Activated CD4-positive, alpha-beta T cell treated with anti-CD3 and anti-CD28 coated beads, Interleukin-2, amount 10 ng/mL, durations not matched to agents 24 days and 14 days (primary cell): ENCODE measurements at regions not wholly inside any gene's neighbourhood (a gene's known extent, or its start where the extent isn't known, plus 50 kb on each side); places are given as distances from the start of the nearest gene placed in this dataset.
A peak's percentile ranks its signal among the peaks of the same experiment; 100 is the strongest.
"Not testable (repeated sequence)": the region's sequence is repeated elsewhere in the genome, so short reads cannot be mapped to it uniquely, and the experiment has no call there.

Experiments used
- DNase-seq: peaks from one replicate; pipeline ENCODE4 v3.0.0; 2022
- H3K27ac Mint-ChIP-seq: one replicate; pipeline ENCODE4 v1.8.0; 2022; ENCODE audit warnings: mild to moderate bottlenecking, mixed read lengths
- H3K27me3 Mint-ChIP-seq: one replicate; pipeline ENCODE4 v1.8.0; 2022; ENCODE audit warnings: mixed read lengths
- H3K36me3 Mint-ChIP-seq: one replicate; pipeline ENCODE4 v1.8.0; 2022; ENCODE audit warnings: low read depth, mild to moderate bottlenecking, mixed read lengths
- H3K4me1 Mint-ChIP-seq: one replicate; pipeline ENCODE4 v1.8.0; 2021; ENCODE audit warnings: mixed read lengths
- H3K4me3 Mint-ChIP-seq: one replicate; pipeline ENCODE4 v1.8.0; 2022; ENCODE audit warnings: mild to moderate bottlenecking, moderate library complexity, mixed read lengths
- H3K9me3 Mint-ChIP-seq: one replicate; pipeline ENCODE4 v1.8.0; 2021; ENCODE audit warnings: mixed read lengths
- intact Hi-C: fragments of 100-400 bp; cut with micrococcal nuclease; formaldehyde crosslinking; loops from one replicate; pipeline ENCODE4 v1.15.1; 2023

DNA sequence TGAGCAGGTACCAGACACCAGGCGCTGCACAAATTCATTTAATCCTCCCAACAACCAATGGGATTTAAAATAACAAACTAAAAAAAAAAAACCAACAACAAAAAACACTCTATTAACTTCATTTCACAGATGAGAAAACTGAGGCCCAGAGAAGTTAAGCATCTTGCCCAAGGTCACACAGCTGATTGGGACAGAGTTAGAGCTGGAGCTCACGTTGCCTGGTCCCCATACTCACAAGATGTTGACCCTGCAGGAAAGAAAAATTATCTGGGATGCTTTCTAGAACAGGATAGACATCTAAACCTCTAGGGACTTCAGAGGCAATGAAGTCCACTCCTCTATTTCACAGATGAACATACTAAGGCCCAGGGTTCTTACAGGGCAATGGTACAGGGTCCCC is 175.3 kb downstream of the PSMG1 start:
- Mint-ChIP-seq H3K36me3 (no peaks in the 10 kb centered on the region), H3K9me3 (peaks cover 4% of the 10 kb centered on the region), H3K4me3 (no peak overlapping the region), H3K4me1 (peaks cover 23% of the 10 kb centered on the region), H3K27me3 (no peaks in the 10 kb centered on the region), H3K27ac (no peak overlapping the region)
- intact Hi-C loops: no loop called here
- DNase-seq: no peak

- intact Hi-C loops: no loop called here
- DNase-seq: no peak
- H3K4me1 Mint-ChIP-seq: peaks cover 23% of the 10 kb centered on the region
- H3K4me3 Mint-ChIP-seq: no peak overlapping the region
- peaks cover 4% of the 10 kb centered on the region for H3K9me3 Mint-ChIP-seq
- H3K27ac Mint-ChIP-seq: no peak overlapping the region
- no peaks in the 10 kb centered on the region for H3K36me3 Mint-ChIP-seq
- H3K27me3 Mint-ChIP-seq: no peaks in the 10 kb centered on the region
These were observed 175.7 kb downstream of the PSMG1 start for GRCh38 chr21:39007532-39007931.

GRCh38 chr21:39006571-39007311 is 176.5 kb downstream of the PSMG1 start:
- intact Hi-C loops: no loop called here
- Mint-ChIP-seq H3K4me1 (peaks cover 26% of the 10 kb centered on the region), H3K27ac (no peak overlapping the region), H3K4me3 (no peak overlapping the region), H3K9me3 (peaks cover 4% of the 10 kb centered on the region), H3K36me3 (no peaks in the 10 kb centered on the region), H3K27me3 (no peaks in the 10 kb centered on the region)
- DNase-seq: no peak

- no peaks in the 10 kb centered on the region for H3K36me3 Mint-ChIP-seq
- intact Hi-C loops: no loop called here
- peak overlapping the region; percentile 45 for H3K27ac Mint-ChIP-seq
- H3K4me3 Mint-ChIP-seq: no peak overlapping the region
- no peak for DNase-seq
- peaks cover 36% of the 10 kb centered on the region for H3K4me1 Mint-ChIP-seq
- no peaks in the 10 kb centered on the region for H3K27me3 Mint-ChIP-seq
- peaks cover 4% of the 10 kb centered on the region for H3K9me3 Mint-ChIP-seq
These were observed 177.8 kb downstream of the PSMG1 start for GRCh38 chr21:39005502-39005787.

DNA sequence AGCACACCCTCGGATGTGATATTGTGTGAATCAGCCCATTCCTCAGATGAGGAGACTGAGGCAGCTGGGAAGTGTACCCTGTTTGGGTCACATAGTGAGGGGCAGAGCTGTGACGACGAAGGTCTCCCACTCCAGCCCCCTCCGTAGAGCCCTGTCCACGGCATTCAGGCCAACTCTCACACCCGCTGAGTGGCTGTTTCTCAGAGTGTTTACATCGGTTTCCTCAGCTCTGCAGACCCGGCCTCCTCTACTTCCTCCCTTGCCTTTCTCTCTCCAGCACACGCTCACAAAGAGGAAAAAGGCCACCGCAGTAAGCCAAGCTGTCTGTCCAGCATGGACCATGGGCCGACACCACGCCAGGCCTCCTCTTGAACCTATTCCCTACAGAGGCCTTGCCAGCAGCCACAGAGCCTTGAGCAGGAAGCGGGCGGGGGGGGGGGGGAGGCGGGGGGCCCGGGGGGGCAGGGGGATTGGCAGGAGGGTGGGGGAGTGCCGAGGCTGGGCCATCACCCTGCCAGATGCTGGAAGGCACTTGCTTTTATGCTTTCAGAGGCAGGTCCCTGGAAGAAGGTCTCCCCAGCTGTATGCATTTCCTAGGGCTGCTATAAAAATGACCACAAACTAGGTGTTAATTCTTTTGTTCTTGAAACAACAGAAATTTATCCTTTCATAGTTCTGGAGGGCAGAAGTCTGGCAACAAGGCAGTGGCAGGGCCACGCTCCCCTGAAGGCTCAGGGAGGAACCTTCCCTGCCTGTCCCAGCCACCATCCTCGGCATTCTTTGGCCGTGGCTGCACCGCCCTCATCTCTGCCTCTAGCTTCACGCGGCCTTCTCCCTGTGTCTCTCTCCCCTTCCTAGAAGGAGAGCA is 178.4 kb downstream of the PSMG1 start:
- peaks cover 41% of the 10 kb centered on the region for H3K4me1 Mint-ChIP-seq
- intact Hi-C loops: loop anchor here (1.0 kb wide), 1 partner anchor 20 kb away; no protein-coding TSS in a partner anchor
- H3K27me3 Mint-ChIP-seq: no peaks in the 10 kb centered on the region
- H3K4me3 Mint-ChIP-seq: peak overlapping the region; percentile 71
- peak; percentile 73 for DNase-seq
- peaks cover 4% of the 10 kb centered on the region for H3K9me3 Mint-ChIP-seq
- H3K36me3 Mint-ChIP-seq: no peaks in the 10 kb centered on the region
- H3K27ac Mint-ChIP-seq: peak overlapping the region; percentile 95

DNA sequence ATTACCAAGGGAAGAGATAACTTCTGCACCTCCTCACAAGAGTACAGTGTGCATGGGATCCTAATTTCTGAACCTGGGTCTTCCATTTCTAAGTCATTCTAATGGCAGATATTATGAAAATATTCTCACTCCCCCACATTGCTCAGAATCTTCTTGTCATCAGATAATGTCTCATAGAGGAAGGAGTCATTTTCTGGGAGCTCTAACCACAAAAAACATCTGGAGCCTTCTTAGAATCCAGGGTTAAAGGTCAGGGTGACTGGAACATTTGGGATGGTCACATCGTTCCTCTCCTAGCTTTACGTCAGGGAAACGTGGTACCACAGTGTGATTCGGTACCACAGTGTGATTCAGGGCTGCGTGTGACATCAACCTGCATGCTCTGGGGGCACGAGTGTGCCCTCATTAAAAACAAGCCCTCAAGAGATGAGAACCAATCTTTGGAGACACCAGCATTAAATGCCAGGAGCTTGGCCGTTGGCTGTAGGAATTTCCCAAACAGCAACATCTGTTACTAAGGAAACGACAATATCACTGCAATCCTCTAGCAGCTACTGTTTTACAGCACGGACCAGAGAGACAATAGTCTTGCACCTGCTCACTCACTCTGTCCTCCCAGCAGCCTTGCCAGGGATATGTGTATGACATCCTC is 179.1 kb downstream of the PSMG1 start:
- H3K27me3 Mint-ChIP-seq: no peaks in the 10 kb centered on the region
- intact Hi-C loops: loop anchor here (1.0 kb wide), 1 partner anchor 19 kb away; no protein-coding TSS in a partner anchor
- peaks cover 48% of the 10 kb centered on the region for H3K4me1 Mint-ChIP-seq
- peak overlapping the region; percentile 95 for H3K27ac Mint-ChIP-seq
- peaks cover 4% of the 10 kb centered on the region for H3K9me3 Mint-ChIP-seq
- peak overlapping the region; percentile 71 for H3K4me3 Mint-ChIP-seq
- no peaks in the 10 kb centered on the region for H3K36me3 Mint-ChIP-seq
- DNase-seq: no peak

DNA sequence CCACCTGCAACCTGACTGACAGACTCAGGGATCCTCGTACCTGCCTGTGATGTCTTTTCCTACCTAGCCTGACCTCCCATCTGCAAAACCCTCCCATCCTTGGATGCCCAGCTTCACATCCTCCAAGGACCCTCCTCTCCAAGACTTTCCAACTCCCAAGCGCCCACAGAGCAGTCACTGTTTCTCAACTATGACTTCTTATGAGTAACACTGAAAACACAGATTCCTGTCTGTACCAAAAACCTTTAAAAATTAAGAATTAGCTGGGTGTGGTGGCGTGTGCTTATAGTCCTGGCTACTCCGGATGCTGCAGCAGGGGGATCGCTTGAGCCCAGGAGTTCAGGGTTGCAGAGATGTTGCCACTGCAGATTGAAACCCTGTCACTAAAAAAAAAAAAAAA is 181.9 kb downstream of the PSMG1 start:
- H3K4me1 Mint-ChIP-seq: peaks cover 55% of the 10 kb centered on the region
- H3K27me3 Mint-ChIP-seq: no peaks in the 10 kb centered on the region

GRCh38 chr21:39000496-39000895 is 182.8 kb downstream of the PSMG1 start:
- intact Hi-C loops: loop anchor here (1.0 kb wide), 1 partner anchor 15 kb away; no protein-coding TSS in a partner anchor
- peaks cover 52% of the 10 kb centered on the region for H3K4me1 Mint-ChIP-seq
- H3K27ac Mint-ChIP-seq: peak overlapping the region; percentile 63
- peaks cover 4% of the 10 kb centered on the region for H3K9me3 Mint-ChIP-seq
- peak; percentile 68 for DNase-seq
- peak overlapping the region; percentile 1 for H3K4me3 Mint-ChIP-seq
- no peaks in the 10 kb centered on the region for H3K36me3 Mint-ChIP-seq
- H3K27me3 Mint-ChIP-seq: no peaks in the 10 kb centered on the region

More for the DNA sequence above, 181.9 kb downstream of the PSMG1 start:
- H3K9me3 Mint-ChIP-seq: peaks cover 4% of the 10 kb centered on the region
- no peak overlapping the region for H3K4me3 Mint-ChIP-seq
- no peaks in the 10 kb centered on the region for H3K36me3 Mint-ChIP-seq
- DNase-seq: no peak
- intact Hi-C loops: no loop called here
- H3K27ac Mint-ChIP-seq: peak overlapping the region; percentile 75

DNA sequence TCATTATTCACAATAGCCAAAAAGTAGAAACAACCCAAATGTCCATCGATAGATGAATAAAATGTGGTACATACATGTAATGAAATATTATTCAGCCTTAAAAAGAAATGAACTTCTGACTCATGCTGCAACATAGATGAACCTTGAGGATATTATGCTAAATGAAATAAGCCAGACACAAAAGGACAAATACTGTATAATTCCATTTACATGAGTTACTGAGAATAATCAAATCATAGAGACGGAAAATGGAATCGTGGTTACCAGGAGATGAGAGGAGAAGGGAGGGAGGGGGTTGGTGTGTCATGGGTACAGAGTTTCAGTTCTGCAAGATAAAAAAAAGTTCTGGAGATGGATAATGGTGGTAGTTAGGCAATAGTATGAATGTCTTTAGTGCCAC is 184.1 kb downstream of the PSMG1 start:
- intact Hi-C loops: no loop called here
- peaks cover 45% of the 10 kb centered on the region for H3K4me1 Mint-ChIP-seq
- H3K4me3 Mint-ChIP-seq: no peak overlapping the region
- H3K27ac Mint-ChIP-seq: no peak overlapping the region
- H3K36me3 Mint-ChIP-seq: no peaks in the 10 kb centered on the region
- peaks cover 4% of the 10 kb centered on the region for H3K9me3 Mint-ChIP-seq
- DNase-seq: no peak
- no peaks in the 10 kb centered on the region for H3K27me3 Mint-ChIP-seq

DNA sequence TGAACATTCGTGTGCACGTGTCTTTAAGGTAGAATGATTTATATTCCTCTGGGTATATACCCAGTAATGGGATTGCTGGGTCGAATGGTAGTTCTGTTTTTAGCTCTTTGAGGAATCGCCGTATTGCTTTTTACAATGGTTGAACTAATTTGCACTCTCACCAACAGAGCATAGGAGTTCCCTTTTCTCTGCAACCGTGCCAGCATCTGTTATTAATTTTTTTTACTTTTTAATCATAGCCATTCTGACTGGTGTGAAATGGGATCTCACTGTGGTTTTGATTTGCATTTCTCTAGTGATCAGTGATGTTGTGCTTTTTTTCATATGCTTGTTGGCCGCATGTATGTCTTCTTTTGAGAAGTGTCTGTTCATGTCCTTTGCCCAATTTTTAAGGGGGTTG is 185.0 kb downstream of the PSMG1 start:
- H3K36me3 Mint-ChIP-seq, H3K4me3 Mint-ChIP-seq, H3K27me3 Mint-ChIP-seq, intact Hi-C loops, DNase-seq, H3K27ac Mint-ChIP-seq, H3K9me3 Mint-ChIP-seq: not testable (repeated sequence)
- peaks cover 38% of the 10 kb centered on the region for H3K4me1 Mint-ChIP-seq

DNA sequence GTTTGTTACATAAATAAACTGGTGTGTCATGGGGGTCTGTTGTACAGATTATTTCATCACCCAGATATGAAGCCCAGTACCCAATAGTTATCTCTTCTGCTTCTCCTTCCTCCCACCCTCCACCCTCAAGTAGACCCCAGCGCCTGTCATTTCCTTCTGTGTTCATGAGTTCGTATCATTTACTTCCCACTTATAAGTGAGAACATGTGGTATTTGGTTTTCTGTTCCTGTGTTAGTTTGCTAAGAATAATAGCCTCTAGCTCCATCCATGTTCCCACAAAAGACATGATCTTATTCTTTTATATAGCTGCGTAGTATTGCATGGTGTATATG is 185.4 kb downstream of the PSMG1 start:
- intact Hi-C loops, DNase-seq, H3K4me3 Mint-ChIP-seq, H3K27me3 Mint-ChIP-seq, H3K9me3 Mint-ChIP-seq, H3K27ac Mint-ChIP-seq, H3K36me3 Mint-ChIP-seq: not testable (repeated sequence)
- peaks cover 38% of the 10 kb centered on the region for H3K4me1 Mint-ChIP-seq

- DNase-seq: no peak
- Mint-ChIP-seq H3K27me3 (no peaks in the 10 kb centered on the region), H3K4me3 (no peak overlapping the region), H3K4me1 (peaks cover 39% of the 10 kb centered on the region), H3K27ac (no peak overlapping the region), H3K36me3 (no peaks in the 10 kb centered on the region), H3K9me3 (no peaks in the 10 kb centered on the region)
- intact Hi-C loops: no loop called here
These were observed 186.0 kb downstream of the PSMG1 start for GRCh38 chr21:38997051-38997842.

GRCh38 chr21:38996355-38996754 is 186.9 kb downstream of the PSMG1 start:
- DNase-seq: no peak
- H3K27ac Mint-ChIP-seq: no peak overlapping the region
- H3K9me3 Mint-ChIP-seq: no peaks in the 10 kb centered on the region
- H3K27me3 Mint-ChIP-seq: no peaks in the 10 kb centered on the region
- peaks cover 35% of the 10 kb centered on the region for H3K4me1 Mint-ChIP-seq
- no peaks in the 10 kb centered on the region for H3K36me3 Mint-ChIP-seq
- intact Hi-C loops: no loop called here
- no peak overlapping the region for H3K4me3 Mint-ChIP-seq
